Upper lobe of left lung (tissue), 6 donors: ENCODE measurements at regions not wholly inside any gene's neighbourhood (a gene's known extent, or its start where the extent isn't known, plus 50 kb on each side); places are given as distances from the start of the nearest gene placed in this dataset.

Experiments used
- ATAC-seq, 2 donors: fragments of 200-7000 bp; cut with Tn5 transposase; one replicate each; pipeline ENCODE4 v1.9.1; 2022; ENCODE audit warnings: mild to moderate bottlenecking in 2 of 2, moderate library complexity in 2 of 2; ENCODE audit not compliant: low FRiP score in 2 of 2
- DNase-seq, 2 donors: peaks; one replicate each; pipeline ENCODE4 v3.0.0-alpha.2; 2019 to 2020
- H3K27ac ChIP-seq, 4 donors: fragments of 200-600 bp; sonication (generic); one replicate each; pipeline ENCODE4 v1.5.1; 2016 to 2019
- H3K27me3 ChIP-seq, 4 donors: fragments of 200-600 bp; sonication (generic); one replicate each; pipeline ENCODE4 v1.5.1; 2017 to 2019
- H3K36me3 ChIP-seq, 4 donors: fragments of 200-600 bp; sonication (generic); one replicate each; pipeline ENCODE4 v1.5.1; 2016 to 2019
- H3K4me1 ChIP-seq, 4 donors: fragments of 200-600 bp; sonication (generic); one replicate each; pipeline ENCODE4 v1.5.1; 2018 to 2019
- H3K4me3 ChIP-seq, 4 donors: fragments of 200-600 bp; sonication (generic); one replicate each; pipeline ENCODE4 v1.5.1; 2017 to 2019; ENCODE audit warnings: mild to moderate bottlenecking in 2 of 4, moderate library complexity in 1 of 4
- H3K9me3 ChIP-seq, 4 donors: fragments of 200-600 bp; sonication (generic); one replicate each; pipeline ENCODE4 v1.5.1; 2018 to 2019
- EP300 ChIP-seq, 4 donors: sonication (generic); formaldehyde crosslinking; IDR thresholded peaks; one replicate each; pipeline ENCODE4 v1.5.1; 2017; ENCODE audit warnings: antibody characterized with exemption in 4 of 4, control low read depth in 2 of 4
- POLR2A ChIP-seq, 4 donors: fragments of 450-650 bp; IDR thresholded peaks; one replicate each; pipeline ENCODE4 v1.5.1; 2016 to 2017; ENCODE audit warnings: antibody characterized with exemption in 4 of 4, mild to moderate bottlenecking in 2 of 4
- POLR2AphosphoS5 ChIP-seq, 2 donors: sonication (generic); formaldehyde crosslinking; IDR thresholded peaks; one replicate each; pipeline ENCODE4 v1.5.1; 2017; ENCODE audit warnings: antibody characterized with exemption in 2 of 2
- WGBS, 2 donors: methylation state at CpG; one replicate each; pipeline ENCODE4 v1.1.5; 2017 to 2018; 5-methylcytosine and 5-hydroxymethylcytosine counted together
- TF ChIP-seq, protein P1 (sequence below), 6 experiments: fragments of 450-650 bp in 4 of 6; fragments of 200-600 bp in 2 of 6; sonication (generic) in 2 of 6; IDR thresholded peaks; one replicate each; pipeline ENCODE4 v1.5.1; 2016 to 2019; ENCODE audit warnings: antibody characterized with exemption in 6 of 6
- donor health status: DM: no; HTN: no; CAD: no; lungs with moderate emphysema.
- donor health status: DM: no; HTN: yes; CAD: no; lungs with severe emphysema.

GRCh38 chr4:182067828-182068227, 175.4 kb upstream of the TENM3 start:
- TF ChIP-seq POLR2A (IDR thresholded peaks at IDR 0.05): no peak
- TF ChIP-seq EP300 (IDR thresholded peaks at IDR 0.05): no peak
- TF ChIP-seq POLR2AphosphoS5 (IDR thresholded peaks at IDR 0.05): no peak
- TF ChIP-seq, protein P1, sequence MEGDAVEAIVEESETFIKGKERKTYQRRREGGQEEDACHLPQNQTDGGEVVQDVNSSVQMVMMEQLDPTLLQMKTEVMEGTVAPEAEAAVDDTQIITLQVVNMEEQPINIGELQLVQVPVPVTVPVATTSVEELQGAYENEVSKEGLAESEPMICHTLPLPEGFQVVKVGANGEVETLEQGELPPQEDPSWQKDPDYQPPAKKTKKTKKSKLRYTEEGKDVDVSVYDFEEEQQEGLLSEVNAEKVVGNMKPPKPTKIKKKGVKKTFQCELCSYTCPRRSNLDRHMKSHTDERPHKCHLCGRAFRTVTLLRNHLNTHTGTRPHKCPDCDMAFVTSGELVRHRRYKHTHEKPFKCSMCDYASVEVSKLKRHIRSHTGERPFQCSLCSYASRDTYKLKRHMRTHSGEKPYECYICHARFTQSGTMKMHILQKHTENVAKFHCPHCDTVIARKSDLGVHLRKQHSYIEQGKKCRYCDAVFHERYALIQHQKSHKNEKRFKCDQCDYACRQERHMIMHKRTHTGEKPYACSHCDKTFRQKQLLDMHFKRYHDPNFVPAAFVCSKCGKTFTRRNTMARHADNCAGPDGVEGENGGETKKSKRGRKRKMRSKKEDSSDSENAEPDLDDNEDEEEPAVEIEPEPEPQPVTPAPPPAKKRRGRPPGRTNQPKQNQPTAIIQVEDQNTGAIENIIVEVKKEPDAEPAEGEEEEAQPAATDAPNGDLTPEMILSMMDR (IDR thresholded peaks at IDR 0.05): no peak
- ATAC-seq: no peak
- Histone ChIP-seq H3K4me1 (no peaks in the 10 kb centered on the region), H3K36me3 (no peaks in the 10 kb centered on the region), H3K4me3 (no peak overlapping the region), H3K9me3 (no peaks in the 10 kb centered on the region), H3K27ac (no peak overlapping the region), H3K27me3 (no peaks in the 10 kb centered on the region)
- no peak for DNase-seq
- 69 to 72% methylated on average over 5 of the region's 5 CpGs for WGBS, 2 donors

DNA sequence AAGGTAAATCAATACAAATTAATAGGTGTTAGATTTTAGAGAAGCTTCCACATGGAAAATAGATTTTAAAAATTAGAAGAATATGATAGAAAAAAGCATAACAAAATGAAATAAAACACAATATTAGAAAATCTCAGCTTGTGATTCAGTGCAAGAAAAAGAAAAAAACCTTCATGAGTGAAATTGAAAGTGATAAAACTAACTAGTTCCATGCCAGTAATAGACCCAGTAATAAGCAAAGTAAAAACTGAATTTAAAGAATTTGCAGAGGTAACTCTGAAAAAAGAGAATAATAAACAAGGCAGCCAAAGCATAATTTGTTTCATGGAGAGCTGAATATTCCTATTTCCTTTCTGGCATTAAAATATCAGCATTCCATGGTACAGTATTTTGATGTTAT, 174.3 kb upstream of the TENM3 start:
- DNase-seq: no peak

GRCh38 chr4:182073278-182073677, 169.9 kb upstream of the TENM3 start:
- TF ChIP-seq POLR2AphosphoS5 (IDR thresholded peaks at IDR 0.05) (no peak), POLR2A (IDR thresholded peaks at IDR 0.05) (no peak), EP300 (IDR thresholded peaks at IDR 0.05) (no peak)
- TF ChIP-seq, protein P1 (IDR thresholded peaks at IDR 0.05): no peak
- no peak overlapping the region for H3K4me3 ChIP-seq
- ATAC-seq: no peak
- DNase-seq: no peak
- no peaks in the 10 kb centered on the region for H3K9me3 ChIP-seq
- H3K27ac ChIP-seq: no peak overlapping the region
- no peaks in the 10 kb centered on the region for H3K27me3 ChIP-seq
- no peaks in the 10 kb centered on the region for H3K36me3 ChIP-seq
- H3K4me1 ChIP-seq: no peaks in the 10 kb centered on the region
- 72 to 73% methylated on average over 3 of the region's 3 CpGs for WGBS, 2 donors

More for the DNA sequence above, 174.3 kb upstream of the TENM3 start:
- Histone ChIP-seq H3K4me1 (no peaks in the 10 kb centered on the region), H3K4me3 (no peak overlapping the region), H3K9me3 (no peaks in the 10 kb centered on the region), H3K27me3 (no peaks in the 10 kb centered on the region), H3K36me3 (no peaks in the 10 kb centered on the region), H3K27ac (no peak overlapping the region)
- no peak for TF ChIP-seq POLR2AphosphoS5 (IDR thresholded peaks at IDR 0.05)
- no peak for ATAC-seq

DNA sequence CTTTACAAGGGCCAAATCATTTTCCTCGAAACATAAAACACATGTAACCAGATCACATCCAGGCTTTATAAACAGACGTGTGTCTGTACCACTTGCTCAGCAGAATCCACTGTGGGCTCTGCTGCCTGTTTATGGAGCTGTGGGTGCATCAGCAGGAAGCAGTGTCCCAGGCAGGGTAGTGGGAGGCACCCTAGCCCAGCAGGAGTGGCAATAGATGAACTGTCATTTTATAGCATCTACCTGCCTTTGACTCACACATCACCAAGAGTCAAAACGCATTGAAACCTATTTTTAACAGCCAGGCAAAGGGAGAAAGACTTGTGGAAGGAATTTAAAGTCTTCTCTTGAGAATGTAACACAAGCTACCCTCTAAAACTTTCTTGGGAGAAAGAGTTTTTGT, 169.1 kb upstream of the TENM3 start:
- Histone ChIP-seq H3K27me3 (no peaks in the 10 kb centered on the region), H3K27ac (no peak overlapping the region), H3K4me1 (no peaks in the 10 kb centered on the region), H3K9me3 (no peaks in the 10 kb centered on the region), H3K36me3 (no peaks in the 10 kb centered on the region), H3K4me3 (no peak overlapping the region)
- no peak for ATAC-seq
- TF ChIP-seq EP300 (IDR thresholded peaks at IDR 0.05): no peak
- DNase-seq: no peak
- WGBS, 2 donors: 37 to 67% methylated on average over 3 of the region's 3 CpGs

GRCh38 chr4:182074810-182075209, 168.4 kb upstream of the TENM3 start:
- H3K4me3 ChIP-seq: no peak overlapping the region
- H3K27me3 ChIP-seq: no peaks in the 10 kb centered on the region
- WGBS, 2 donors: 65 to 77% methylated on average over 6 of the region's 6 CpGs
- DNase-seq: no peak
- H3K36me3 ChIP-seq: no peaks in the 10 kb centered on the region
- ATAC-seq: no peak
- no peak for TF ChIP-seq EP300 (IDR thresholded peaks at IDR 0.05)
- TF ChIP-seq, protein P1 (IDR thresholded peaks at IDR 0.05): no peak
- TF ChIP-seq POLR2AphosphoS5 (IDR thresholded peaks at IDR 0.05): no peak
- no peak for TF ChIP-seq POLR2A (IDR thresholded peaks at IDR 0.05)
- no peak overlapping the region for H3K27ac ChIP-seq
- H3K9me3 ChIP-seq: no peaks in the 10 kb centered on the region
- no peaks in the 10 kb centered on the region for H3K4me1 ChIP-seq

- Histone ChIP-seq H3K36me3 (no peaks in the 10 kb centered on the region), H3K27me3 (no peaks in the 10 kb centered on the region), H3K4me1 (no peaks in the 10 kb centered on the region), H3K9me3 (no peaks in the 10 kb centered on the region), H3K27ac (no peak overlapping the region), H3K4me3 (no peak overlapping the region)
- TF ChIP-seq POLR2A (IDR thresholded peaks at IDR 0.05): no peak
- DNase-seq (no peak), ATAC-seq (no peak)
Observed at GRCh38 chr4:182082910-182083309, 160.3 kb upstream of the TENM3 start.
